Effector memory CD4-positive, alpha-beta T cell (primary cell): ENCODE measurements at regions not wholly inside any gene's neighbourhood (a gene's known extent, or its start where the extent isn't known, plus 50 kb on each side); places are given as distances from the start of the nearest gene placed in this dataset.
"Not testable (repeated sequence)": the region's sequence is repeated elsewhere in the genome, so short reads cannot be mapped to it uniquely, and the experiment has no call there.

Experiments
- DNase-seq, 3 donors: peaks; one replicate each; pipeline ENCODE4 v3.0.0-alpha.2; 2020
- H3K27ac ChIP-seq: 2 replicates; pipeline ENCODE4 v1.7.0; 2013; ENCODE audit warnings: mild to moderate bottlenecking, low read length, moderate library complexity; ENCODE audit not compliant: insufficient read depth, poor library complexity, severe bottlenecking
- H3K27me3 ChIP-seq: replicated peaks from 2 replicates; pipeline ENCODE4 v1.7.0; 2013; ENCODE audit warnings: mild to moderate bottlenecking, low read length; ENCODE audit not compliant: insufficient read depth, control insufficient read depth, poor library complexity, severe bottlenecking
- H3K36me3 ChIP-seq: 2 replicates; pipeline ENCODE4 v1.7.0; 2013; ENCODE audit warnings: mild to moderate bottlenecking, low read length, moderate library complexity; ENCODE audit not compliant: control insufficient read depth, insufficient read depth
- H3K4me1 ChIP-seq: 2 replicates; pipeline ENCODE4 v1.7.0; 2013; ENCODE audit warnings: low read length, mild to moderate bottlenecking; ENCODE audit not compliant: control insufficient read depth, insufficient read depth, poor library complexity, severe bottlenecking
- H3K4me3 ChIP-seq: 2 replicates; pipeline ENCODE4 v1.7.0; 2013; ENCODE audit warnings: low read length, low read depth, mild to moderate bottlenecking; ENCODE audit not compliant: insufficient read depth, poor library complexity, severe bottlenecking
- H3K9me3 ChIP-seq: 2 replicates; pipeline ENCODE4 v1.7.0; 2013; ENCODE audit warnings: mild to moderate bottlenecking, low read length, moderate library complexity; ENCODE audit not compliant: control insufficient read depth

GRCh38 chr2:87637249-87637990 is 110.5 kb upstream of the PLGLB2 start:
- not testable (repeated sequence) for H3K27ac ChIP-seq, DNase-seq, H3K36me3 ChIP-seq, H3K4me3 ChIP-seq, H3K9me3 ChIP-seq, H3K4me1 ChIP-seq, H3K27me3 ChIP-seq

DNA sequence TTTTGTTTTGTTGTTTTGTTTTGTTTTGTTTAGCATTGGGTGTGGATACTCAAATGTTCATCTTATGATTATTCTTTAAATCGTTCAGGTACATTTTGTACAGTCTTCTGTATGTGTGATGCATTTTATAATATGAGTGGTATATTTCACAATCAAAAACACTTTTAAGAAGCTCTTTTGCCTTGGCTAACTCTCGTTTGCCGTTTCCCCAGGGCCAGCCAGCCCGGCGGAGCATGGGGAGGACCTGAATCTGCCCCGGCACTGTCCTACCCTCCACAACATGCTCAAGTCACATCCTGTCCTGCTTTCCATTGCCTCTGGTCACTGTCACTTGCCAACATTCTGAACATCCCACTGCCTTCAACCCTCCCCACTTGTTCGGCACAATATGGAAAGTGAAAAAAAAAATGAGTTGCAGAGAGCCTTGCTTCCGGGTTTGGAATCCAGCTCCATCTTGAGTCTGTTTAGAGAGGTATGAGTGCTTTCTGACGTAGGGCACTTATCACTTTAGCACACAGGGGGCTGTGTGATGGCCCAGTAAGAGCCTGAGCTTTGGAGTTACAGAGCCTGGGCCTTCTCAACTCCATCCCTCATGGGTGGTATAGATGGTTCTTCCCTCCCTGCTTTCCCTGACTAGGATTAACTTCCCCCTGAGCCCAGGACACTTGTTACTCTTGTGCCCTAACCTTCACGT is 109.6 kb upstream of the PLGLB2 start:
- not testable (repeated sequence) for H3K4me3 ChIP-seq, H3K27ac ChIP-seq, H3K27me3 ChIP-seq, H3K36me3 ChIP-seq, H3K4me1 ChIP-seq, DNase-seq, H3K9me3 ChIP-seq

- DNase-seq, H3K9me3 ChIP-seq, H3K4me1 ChIP-seq, H3K4me3 ChIP-seq, H3K27ac ChIP-seq, H3K36me3 ChIP-seq, H3K27me3 ChIP-seq: not testable (repeated sequence)
These were observed 109.0 kb upstream of the PLGLB2 start for GRCh38 chr2:87638872-87639271.

DNA sequence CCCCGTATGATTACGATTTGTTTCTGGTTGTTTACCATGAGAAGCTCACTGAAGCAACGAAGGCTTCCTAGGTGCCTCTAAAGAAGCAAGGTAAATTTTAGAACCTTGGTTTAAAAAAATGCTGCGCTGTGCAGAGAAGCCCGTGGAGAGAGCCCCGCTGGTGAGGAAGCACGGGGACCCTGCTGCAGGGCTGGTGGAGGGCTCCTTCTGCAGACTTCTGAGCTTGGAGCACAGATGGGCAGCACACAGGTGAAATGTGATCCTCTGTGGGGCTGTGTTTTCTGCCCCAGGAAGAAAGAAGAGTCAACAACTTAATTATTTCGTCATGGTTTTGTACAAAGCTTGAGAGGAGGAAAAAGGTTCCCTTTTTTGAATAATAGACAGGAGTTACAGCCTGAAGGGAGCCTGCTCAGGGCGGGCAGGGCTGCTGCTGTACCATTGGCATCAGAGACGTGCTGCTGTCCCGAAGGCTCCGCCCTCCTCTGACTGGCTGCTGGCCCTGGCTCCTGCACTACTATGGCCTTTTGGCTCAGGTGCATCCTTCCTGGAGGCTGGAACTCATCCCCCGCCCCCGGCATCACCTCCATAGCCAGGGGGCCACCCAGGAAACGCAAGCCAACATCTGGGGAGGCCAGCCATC is 108.0 kb upstream of the PLGLB2 start:
- H3K27me3 ChIP-seq, DNase-seq, H3K4me1 ChIP-seq, H3K9me3 ChIP-seq, H3K27ac ChIP-seq, H3K4me3 ChIP-seq, H3K36me3 ChIP-seq: not testable (repeated sequence)

DNA sequence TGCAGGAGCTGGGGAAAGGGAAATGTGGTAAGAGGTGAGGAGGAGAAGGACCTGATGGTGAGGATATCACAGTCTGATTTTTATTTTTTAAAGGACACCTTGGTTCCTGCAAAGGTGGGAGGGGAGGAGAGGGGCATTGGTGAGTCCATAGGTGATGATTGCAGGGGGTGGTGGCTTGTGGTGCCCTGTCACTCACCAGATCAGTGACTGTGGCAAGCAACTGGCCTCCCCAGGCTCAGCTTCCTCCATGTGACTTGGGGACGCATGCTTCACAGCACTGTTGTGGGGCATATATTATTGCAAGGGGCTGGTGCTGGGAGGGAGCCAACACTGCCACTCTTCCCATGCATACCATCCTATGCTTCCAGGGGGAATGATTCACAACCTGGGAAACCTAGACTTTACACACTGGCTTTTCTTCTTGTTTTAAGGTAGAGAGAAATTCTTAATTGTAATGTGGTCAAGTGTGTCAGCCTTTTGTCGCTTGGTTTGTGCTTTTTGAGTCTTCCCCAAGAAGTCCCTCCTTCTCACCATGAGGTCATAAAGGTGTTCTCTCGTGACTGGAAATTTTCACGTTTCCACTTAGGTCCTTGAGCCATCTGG is 106.8 kb upstream of the PLGLB2 start:
- not testable (repeated sequence) for DNase-seq, H3K4me3 ChIP-seq, H3K27me3 ChIP-seq, H3K4me1 ChIP-seq, H3K27ac ChIP-seq, H3K9me3 ChIP-seq, H3K36me3 ChIP-seq

GRCh38 chr2:87643165-87643564 is 104.7 kb upstream of the PLGLB2 start:
- H3K4me1 ChIP-seq, H3K36me3 ChIP-seq, DNase-seq: not testable (repeated sequence)

GRCh38 chr2:87647737-87648498 is 100.0 kb upstream of the PLGLB2 start:
- not testable (repeated sequence) for DNase-seq, H3K9me3 ChIP-seq, H3K4me1 ChIP-seq, H3K36me3 ChIP-seq, H3K4me3 ChIP-seq, H3K27ac ChIP-seq, H3K27me3 ChIP-seq

More at GRCh38 chr2:87643165-87643564, 104.7 kb upstream of the PLGLB2 start:
- not testable (repeated sequence) for H3K4me3 ChIP-seq, H3K9me3 ChIP-seq, H3K27ac ChIP-seq, H3K27me3 ChIP-seq

DNA sequence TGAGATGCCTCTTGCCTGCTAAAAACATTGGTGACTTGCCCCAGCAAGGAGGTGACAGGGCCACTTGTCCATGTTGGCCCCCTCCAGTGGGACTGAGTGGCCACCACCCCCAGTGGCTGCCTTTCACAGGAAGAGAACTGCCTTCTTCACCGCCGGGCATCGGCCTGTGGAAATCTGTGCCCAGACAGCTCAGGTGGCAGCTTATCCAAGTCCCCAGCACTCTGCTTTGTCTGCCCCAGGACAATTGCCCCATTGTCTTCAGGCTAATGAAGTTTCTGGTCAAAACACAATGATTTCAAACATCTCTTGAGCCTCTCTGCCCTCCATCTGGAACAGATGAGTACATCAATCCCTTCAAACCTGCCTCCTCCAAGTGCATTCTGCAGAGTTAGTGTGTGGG is 99.1 kb upstream of the PLGLB2 start:
- not testable (repeated sequence) for H3K36me3 ChIP-seq, H3K4me3 ChIP-seq, H3K27ac ChIP-seq, H3K9me3 ChIP-seq, DNase-seq, H3K4me1 ChIP-seq, H3K27me3 ChIP-seq

GRCh38 chr2:87649871-87650270 is 98.0 kb upstream of the PLGLB2 start:
- not testable (repeated sequence) for H3K4me1 ChIP-seq, H3K36me3 ChIP-seq, DNase-seq, H3K27me3 ChIP-seq, H3K9me3 ChIP-seq, H3K4me3 ChIP-seq, H3K27ac ChIP-seq
